ENCODE measurements at regions not wholly inside any gene's neighbourhood (a gene's known extent, or its start where the extent isn't known, plus 50 kb on each side); places are given as distances from the start of the nearest gene placed in this dataset. TPM values are rescaled to one million over a fixed set of nuclear protein-coding genes. Genes with fewer than 3 reads are reported as not detected.

DNA sequence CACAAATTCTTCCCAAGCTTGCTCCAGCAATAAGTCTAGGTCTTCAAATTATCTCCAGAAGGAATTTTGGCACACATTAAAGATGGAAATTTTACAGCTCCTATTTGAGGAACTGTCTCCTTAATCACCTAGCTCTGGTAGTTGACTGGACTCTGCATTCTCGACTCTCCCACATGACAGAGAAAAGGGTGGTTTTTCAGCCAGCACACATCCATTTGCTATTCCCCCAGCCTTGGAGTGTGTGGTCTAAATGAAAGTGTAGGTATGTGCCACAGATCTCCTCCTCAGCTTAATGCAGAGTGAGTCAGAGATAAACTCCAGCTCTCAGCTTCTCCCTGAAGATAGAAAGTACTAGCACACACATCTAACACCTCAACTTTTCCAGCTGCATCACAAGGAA lies 62.2 kb upstream of the ALCAM start:
- no peak for TF ChIP-seq CTCF (IDR thresholded peaks at IDR 0.05; ENCODE audit: partially characterized antibody, unreplicated experiment)
- no peak for DNase-seq
- no peak overlapping the region for H3K27ac Mint-ChIP-seq (ENCODE audit: unreplicated experiment)
- H3K4me1 Mint-ChIP-seq (ENCODE audit: low read depth, unreplicated experiment): no peaks in the 10 kb centered on the region
- H3K9me3 Mint-ChIP-seq (ENCODE audit: unreplicated experiment): peaks cover 6% of the 10 kb centered on the region
- peaks cover 2% of the 10 kb centered on the region for H3K27me3 Mint-ChIP-seq (ENCODE audit: unreplicated experiment)
- H3K36me3 Mint-ChIP-seq (ENCODE audit: unreplicated experiment): peaks cover 11% of the 10 kb centered on the region
- H3K4me3 Mint-ChIP-seq (ENCODE audit: unreplicated experiment): no peak overlapping the region

DNA sequence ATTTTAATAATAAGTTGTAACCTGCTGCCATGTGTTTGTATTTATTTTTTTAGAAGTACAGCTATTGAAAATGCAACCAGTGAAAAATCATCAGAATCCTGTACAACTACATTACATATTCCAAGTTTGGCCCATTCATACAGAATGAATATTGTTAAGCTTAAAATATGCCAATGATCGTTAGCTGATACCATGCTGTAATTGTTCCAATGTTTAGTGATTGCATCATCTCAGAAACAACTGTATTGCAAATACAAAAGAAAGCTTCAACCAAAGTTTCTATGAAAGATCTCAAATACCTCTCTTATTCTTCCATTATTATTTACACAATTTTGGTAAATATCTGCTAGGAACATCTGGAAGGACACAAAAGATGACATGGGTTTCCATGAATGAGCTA lies 51.6 kb upstream of the ALCAM start:
- H3K9me3 Mint-ChIP-seq (ENCODE audit: unreplicated experiment): no peaks in the 10 kb centered on the region
- no peaks in the 10 kb centered on the region for H3K27me3 Mint-ChIP-seq (ENCODE audit: unreplicated experiment)

DNA sequence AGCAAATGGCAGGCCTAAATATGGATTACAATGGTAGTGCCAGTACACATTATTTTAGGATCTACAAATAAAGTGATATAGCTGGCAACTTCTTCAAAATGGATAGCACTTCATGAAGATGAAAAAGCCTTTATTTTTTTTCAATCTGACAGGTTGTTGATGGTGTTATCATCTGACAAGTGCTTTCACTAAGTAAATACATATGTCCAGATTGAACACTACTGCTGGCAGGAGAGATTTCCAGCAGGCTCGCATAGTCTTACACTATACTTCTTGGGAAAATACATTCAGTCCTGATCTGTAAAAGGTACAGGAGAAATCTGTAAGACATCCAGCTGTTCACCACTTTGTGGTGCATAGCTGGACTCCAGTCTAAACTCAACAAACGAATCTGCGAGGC lies 50.9 kb upstream of the ALCAM start:
- no peaks in the 10 kb centered on the region for H3K27me3 Mint-ChIP-seq (ENCODE audit: unreplicated experiment)
- H3K4me3 Mint-ChIP-seq (ENCODE audit: unreplicated experiment): no peak overlapping the region
- DNase-seq: no peak
- TF ChIP-seq CTCF (IDR thresholded peaks at IDR 0.05; ENCODE audit: partially characterized antibody, unreplicated experiment): no peak
- H3K9me3 Mint-ChIP-seq (ENCODE audit: unreplicated experiment): no peaks in the 10 kb centered on the region
- H3K4me1 Mint-ChIP-seq (ENCODE audit: low read depth, unreplicated experiment): no peaks in the 10 kb centered on the region
- no peak overlapping the region for H3K27ac Mint-ChIP-seq (ENCODE audit: unreplicated experiment)
- H3K36me3 Mint-ChIP-seq (ENCODE audit: unreplicated experiment): no peaks in the 10 kb centered on the region

More for the DNA sequence above, 51.6 kb upstream of the ALCAM start:
- Mint-ChIP-seq H3K4me1 (ENCODE audit: low read depth, unreplicated experiment) (no peaks in the 10 kb centered on the region), H3K27ac (ENCODE audit: unreplicated experiment) (no peak overlapping the region), H3K36me3 (ENCODE audit: unreplicated experiment) (no peaks in the 10 kb centered on the region), H3K4me3 (ENCODE audit: unreplicated experiment) (no peak overlapping the region)
- no peak for DNase-seq
- no peak for TF ChIP-seq CTCF (IDR thresholded peaks at IDR 0.05; ENCODE audit: partially characterized antibody, unreplicated experiment)

- H3K9me3 Mint-ChIP-seq (ENCODE audit: unreplicated experiment): no peaks in the 10 kb centered on the region
- no peaks in the 10 kb centered on the region for H3K36me3 Mint-ChIP-seq (ENCODE audit: unreplicated experiment)
- no peaks in the 10 kb centered on the region for H3K27me3 Mint-ChIP-seq (ENCODE audit: unreplicated experiment)
- H3K4me1 Mint-ChIP-seq (ENCODE audit: low read depth, unreplicated experiment): no peaks in the 10 kb centered on the region
- H3K27ac Mint-ChIP-seq (ENCODE audit: unreplicated experiment): no peak overlapping the region
- no peak for DNase-seq
- no peak for TF ChIP-seq CTCF (IDR thresholded peaks at IDR 0.05; ENCODE audit: partially characterized antibody, unreplicated experiment)
- H3K4me3 Mint-ChIP-seq (ENCODE audit: unreplicated experiment): no peak overlapping the region
These were observed 50.4 kb upstream of the ALCAM start for GRCh38 chr3:105316331-105316730.

Small RNAs in the stretch of these regions (microRNA-seq; reads per million reads assigned to microRNA genes)
- not detected for gene MIR548AB (ENCODE audit: unreplicated experiment)
